Ovary (tissue), 7 donors: ENCODE measurements at regions not wholly inside any gene's neighbourhood (a gene's known extent, or its start where the extent isn't known, plus 50 kb on each side); places are given as distances from the start of the nearest gene placed in this dataset.
"Not testable (repeated sequence)": the region's sequence is repeated elsewhere in the genome, so short reads cannot be mapped to it uniquely, and the experiment has no call there.

Experiments used
- DNase-seq, 5 donors: peaks; one replicate each; pipeline ENCODE4 v3.0.0-alpha.2; 2019 to 2020
- H3K27ac ChIP-seq, 2 donors: fragments of 200-600 bp; one replicate each; pipeline versions ENCODE4 v1.5.1 to v1.8.0; 2019 to 2022
- H3K27me3 ChIP-seq: fragments of 200-600 bp; one replicate; pipeline ENCODE4 v1.8.0; 2022
- H3K36me3 ChIP-seq: fragments of 200-600 bp; sonication (generic); one replicate; pipeline ENCODE4 v1.5.1; 2019
- H3K4me1 ChIP-seq: one replicate; pipeline ENCODE4 v1.8.1; 2013; ENCODE audit warnings: mild to moderate bottlenecking, moderate library complexity; ENCODE audit not compliant: insufficient read depth
- H3K4me3 ChIP-seq: fragments of 200-600 bp; sonication (generic); one replicate; pipeline ENCODE4 v1.5.1; 2017
- H3K9me3 ChIP-seq, 2 donors: fragments of 200-600 bp in 1 of 2; sonication (generic) in 1 of 2; one replicate each; pipeline versions ENCODE4 v1.5.1 to v1.8.1; 2013 to 2019; ENCODE audit warnings: mild to moderate bottlenecking in 1 of 2, moderate library complexity in 1 of 2
- CTCF ChIP-seq, 3 donors: fragments of 450-650 bp in 2 of 3; fragments of 200-600 bp in 1 of 3; IDR thresholded peaks; one replicate each; pipeline versions ENCODE4 v1.5.1 to v1.8.0; 2016 to 2022; ENCODE audit warnings: antibody characterized with exemption in 3 of 3, mild to moderate bottlenecking in 1 of 3
- EP300 ChIP-seq: sonication (generic); formaldehyde crosslinking; IDR thresholded peaks from one replicate; pipeline ENCODE4 v1.6.1; 2017; ENCODE audit warnings: antibody characterized with exemption
- POLR2A ChIP-seq: fragments of 450-650 bp; IDR thresholded peaks from one replicate; pipeline ENCODE4 v1.6.1; 2017; ENCODE audit warnings: antibody characterized with exemption, mild to moderate bottlenecking, moderate library complexity
- WGBS, 3 donors: extraction: QIAGEN DNeasy Blood & Tissue Kit in 1 of 3; methylation state at CpG; one replicate each; pipeline versions ENCODE4 v1.1.5 to v1.1.7; 2013 to 2017; 5-methylcytosine and 5-hydroxymethylcytosine counted together
- intact Hi-C, 4 donors: fragments of 100-400 bp; cut with DNase I; formaldehyde crosslinking; loops; one replicate each; pipeline versions ENCODE4 v1.11.0 to v1.15.1; 2022 to 2023
- donor health status: DM: no; HTN: no; CAD: no; lungs with moderate emphysema.
- donor health status: DM: no; HTN: no; CAD: no.
- donor health status: Bipolar disorder and iron deficiency.
- donor health status: DM: no; HTN: no; CAD: no.
- donor health status: DM: yes; HTN: yes; CAD: no.

DNA sequence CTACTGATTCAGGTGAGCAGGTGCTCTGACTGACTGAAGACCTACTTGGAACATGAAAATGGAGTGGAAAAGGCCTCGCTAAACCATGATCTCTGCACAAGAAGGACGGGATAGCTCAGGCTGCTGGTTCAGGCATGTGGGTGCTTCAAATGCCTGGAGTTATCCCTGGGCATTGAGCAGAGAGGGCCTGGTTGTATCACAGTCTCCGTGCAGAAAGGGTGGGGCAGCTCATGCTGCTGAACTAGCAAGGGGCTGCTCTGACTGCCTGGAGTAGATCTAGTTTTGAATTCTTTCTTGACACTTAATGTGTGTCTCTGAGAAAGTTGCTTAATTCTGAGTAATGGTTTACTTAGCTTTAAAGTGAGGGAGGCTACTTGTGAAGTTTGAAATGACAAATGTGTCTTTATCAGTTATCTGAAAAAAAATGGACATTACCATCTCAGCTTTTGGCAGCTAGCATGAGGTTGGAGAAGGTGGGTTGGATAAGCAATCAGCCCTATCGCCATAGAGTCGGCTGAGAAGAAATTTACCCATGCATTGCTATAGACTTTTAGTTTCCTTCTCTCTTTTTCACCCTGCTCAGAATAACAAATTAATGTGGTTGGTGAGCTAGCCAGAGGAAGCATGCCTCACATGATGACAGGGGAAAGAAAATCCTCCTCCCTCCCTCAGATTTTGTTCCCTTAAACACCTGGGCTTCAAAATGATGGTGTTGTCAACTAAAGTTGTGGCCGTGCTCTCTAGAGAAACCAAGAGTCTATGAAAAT is 832.4 kb downstream of the STIM2 start:
- no peak for DNase-seq
- 69 to 80% (median 72%) methylated on average over 6 of the region's 6 CpGs for WGBS, 3 donors
- no peaks in the 10 kb centered on the region for H3K9me3 ChIP-seq
- H3K27ac ChIP-seq = no peak overlapping the region
- H3K4me1 ChIP-seq = no peaks in the 10 kb centered on the region
- no peaks in the 10 kb centered on the region for H3K36me3 ChIP-seq
- intact Hi-C loops = no loop called here
- H3K4me3 ChIP-seq = no peak overlapping the region
- no peaks in the 10 kb centered on the region for H3K27me3 ChIP-seq
- TF ChIP-seq POLR2A = no peak
- no peak for TF ChIP-seq CTCF (IDR thresholded peaks at IDR 0.05)
- no peak for TF ChIP-seq EP300

DNA sequence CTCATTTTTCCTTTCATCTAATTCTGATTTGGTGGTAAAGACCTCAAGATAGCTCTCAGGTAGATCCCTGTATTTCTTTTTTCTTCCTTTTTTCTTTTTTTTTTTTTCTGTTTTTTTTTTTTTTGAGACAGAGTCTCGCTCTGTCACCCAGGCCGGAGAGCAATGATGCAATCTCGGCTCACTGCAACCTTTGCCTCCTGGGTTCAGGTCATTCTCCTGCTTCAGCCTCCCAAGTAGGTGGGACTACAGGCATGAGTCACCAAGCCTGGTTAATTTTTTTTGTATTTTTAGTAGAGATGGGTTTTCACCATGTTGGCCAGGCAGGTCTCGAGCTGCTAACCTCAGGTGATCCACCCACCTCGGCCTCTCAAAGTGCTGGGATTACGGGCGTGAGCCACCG is 835.6 kb downstream of the STIM2 start:
- H3K9me3 ChIP-seq, H3K4me1 ChIP-seq, H3K4me3 ChIP-seq, H3K36me3 ChIP-seq, H3K27me3 ChIP-seq, DNase-seq, intact Hi-C loops, H3K27ac ChIP-seq: not testable (repeated sequence)
- WGBS, 3 donors = 93 to 97% (median 93%) methylated on average over 8 of the region's 8 CpGs

DNA sequence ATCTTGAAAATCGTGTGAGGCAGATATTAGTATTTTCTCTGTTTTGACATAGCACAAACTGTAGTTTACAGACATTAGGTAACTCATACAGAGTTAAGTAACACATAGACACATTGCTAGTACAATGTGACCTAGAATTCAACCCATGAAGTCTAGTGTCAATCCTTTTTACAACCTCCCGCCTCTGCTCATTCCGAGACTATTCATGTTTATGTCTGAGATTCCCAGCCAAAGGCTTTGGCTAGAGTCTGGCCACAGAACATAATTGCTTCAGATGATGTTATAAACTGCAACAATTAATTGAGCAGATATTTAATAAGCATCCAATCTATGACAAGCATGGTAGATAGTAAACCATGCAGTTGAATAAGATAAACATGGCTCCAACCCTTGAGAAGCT is 841.0 kb downstream of the STIM2 start:
- intact Hi-C loops = no loop called here
- Histone ChIP-seq H3K4me3 (no peak overlapping the region), H3K36me3 (no peaks in the 10 kb centered on the region), H3K27me3 (no peaks in the 10 kb centered on the region), H3K4me1 (no peaks in the 10 kb centered on the region), H3K27ac (no peak overlapping the region), H3K9me3 (no peaks in the 10 kb centered on the region)
- TF ChIP-seq CTCF (IDR thresholded peaks at IDR 0.05) (no peak), EP300 (no peak), POLR2A (no peak)
- DNase-seq = no peak
- 34 to 50% (median 40%) methylated on average over 3 of the region's 3 CpGs for WGBS, 3 donors

GRCh38 chr4:27702730-27703431 is 842.2 kb downstream of the STIM2 start:
- TF ChIP-seq EP300 (no peak), POLR2A (no peak), CTCF (IDR thresholded peaks at IDR 0.05) (no peak)
- H3K9me3 ChIP-seq = no peaks in the 10 kb centered on the region
- H3K4me1 ChIP-seq = no peaks in the 10 kb centered on the region
- WGBS, 3 donors = 49 to 61% (median 53%) methylated on average over 5 of the region's 5 CpGs
- H3K27me3 ChIP-seq = no peaks in the 10 kb centered on the region
- DNase-seq = no peak
- H3K36me3 ChIP-seq = no peaks in the 10 kb centered on the region
- intact Hi-C loops = no loop called here
- no peak overlapping the region for H3K4me3 ChIP-seq
- no peak overlapping the region for H3K27ac ChIP-seq

DNA sequence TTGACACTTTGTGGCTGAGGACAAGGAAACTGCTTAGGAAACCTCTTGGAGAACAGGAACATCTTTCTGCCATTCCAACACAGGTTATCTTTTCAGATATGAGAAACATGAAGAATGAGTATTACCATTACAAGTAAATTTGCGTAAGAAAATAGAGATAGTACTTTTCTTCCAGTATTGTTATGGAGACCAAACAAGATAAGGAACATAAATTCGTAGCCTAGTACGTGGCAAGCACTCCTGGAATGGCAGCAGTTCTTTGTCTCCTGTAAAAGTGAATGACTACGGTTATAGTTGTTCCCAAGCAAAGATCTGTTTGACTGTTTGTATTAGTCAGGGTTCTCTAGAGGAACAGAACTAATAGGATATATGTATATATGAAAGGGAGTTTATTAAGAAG is 843.1 kb downstream of the STIM2 start:
- no peaks in the 10 kb centered on the region for H3K9me3 ChIP-seq
- H3K4me3 ChIP-seq = no peak overlapping the region
- TF ChIP-seq EP300 = no peak
- no peak for TF ChIP-seq POLR2A
- no peak for TF ChIP-seq CTCF (IDR thresholded peaks at IDR 0.05)
- no peaks in the 10 kb centered on the region for H3K36me3 ChIP-seq
- no peaks in the 10 kb centered on the region for H3K4me1 ChIP-seq
- WGBS, 3 donors = 78 to 80% (median 79%) methylated on average over 4 of the region's 4 CpGs
- no peak overlapping the region for H3K27ac ChIP-seq
- intact Hi-C loops = no loop called here
- H3K27me3 ChIP-seq = no peaks in the 10 kb centered on the region
- DNase-seq = no peak
